ENCODE measurements at regions not wholly inside any gene's neighbourhood (a gene's known extent, or its start where the extent isn't known, plus 50 kb on each side); places are given as distances from the start of the nearest gene placed in this dataset.

DNA sequence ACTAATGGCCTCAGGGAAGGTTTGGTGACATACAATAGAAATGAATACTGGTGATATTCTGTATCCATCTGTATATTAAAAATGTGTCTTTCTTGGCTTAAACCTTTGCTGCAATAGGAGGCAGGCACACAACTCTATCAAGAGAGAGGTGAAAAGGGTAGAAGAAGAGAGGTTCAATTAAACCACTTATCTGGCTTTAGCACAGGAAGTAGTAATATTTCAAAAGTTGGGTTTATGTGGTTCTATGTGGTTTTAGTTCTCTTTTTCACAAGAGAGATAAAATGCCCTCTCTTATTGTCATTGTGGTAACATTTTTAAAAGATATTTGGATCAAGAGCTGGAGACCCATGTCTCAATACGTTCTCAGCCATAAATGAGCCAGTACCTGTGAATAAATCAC, 146.2 kb upstream of the FNDC3A start:
- Histone ChIP-seq H2AFZ (no peak overlapping the region), H3K27me3 (ENCODE audit: insufficient read depth) (no peaks in the 10 kb centered on the region), H3K4me1 (ENCODE audit: insufficient read depth) (peaks cover 15% of the 10 kb centered on the region), H3K36me3 (ENCODE audit: insufficient read depth) (peaks cover 10% of the 10 kb centered on the region; the same call in 1 of the 2 replicates), H4K20me1 (replicated peaks; ENCODE audit: insufficient read depth) (no peaks in the 10 kb centered on the region), H3K79me2 (replicated peaks; ENCODE audit: insufficient read depth) (no peaks in the 10 kb centered on the region), H3K4me2 (0 out of 2 replicates have a peak overlapping the region, but pooled peaks have one; percentile 15), H3K27ac (ENCODE audit: low read depth) (no peak overlapping the region), H3F3A (replicated peaks; ENCODE audit: low read depth) (no peaks in the 10 kb centered on the region), H3K4me3 (no peak overlapping the region), H3K9me2 (ENCODE audit: insufficient read depth) (peaks cover 3% of the 10 kb centered on the region; the same call in 1 of the 2 replicates)
- ATAC-seq (no peak), DNase-seq (ENCODE audit: low spot score) (no peak)
- H3K9me3 Mint-ChIP-seq, result peaks cover 30% of the 10 kb centered on the region
- peaks cover 17% of the 10 kb centered on the region for H3K36me3 Mint-ChIP-seq (ENCODE audit: low read depth)
- H3K4me3 Mint-ChIP-seq, result no peak overlapping the region
- H3K4me1 Mint-ChIP-seq, result peaks cover 16% of the 10 kb centered on the region
- peaks cover 2% of the 10 kb centered on the region for H3K27me3 Mint-ChIP-seq (ENCODE audit: insufficient read depth, low read depth, poor library complexity)
- no peak overlapping the region for H3K27ac Mint-ChIP-seq
- TF ChIP-seq ETS1 (IDR thresholded peaks at IDR 0.05) (no peak), NANOG (IDR thresholded peaks at IDR 0.05; ENCODE audit: borderline replicate concordance) (no peak), EZH2phosphoT487 (IDR thresholded peaks at IDR 0.05; ENCODE audit: unreplicated experiment) (no peak)

GRCh38 chr13:48831248-48831647, 144.5 kb upstream of the FNDC3A start:
- peaks cover 16% of the 10 kb centered on the region for H3K4me1 Mint-ChIP-seq
- Histone ChIP-seq H3K4me1 (ENCODE audit: insufficient read depth) (peaks cover 15% of the 10 kb centered on the region), H3K9me2 (ENCODE audit: insufficient read depth) (peaks cover 3% of the 10 kb centered on the region; the same call in 1 of the 2 replicates), H3K27ac (ENCODE audit: low read depth) (no peak overlapping the region), H3K4me3 (no peak overlapping the region), H3K4me2 (no peak overlapping the region), H3K36me3 (ENCODE audit: insufficient read depth) (peaks cover 10% of the 10 kb centered on the region; the same call in 1 of the 2 replicates), H4K20me1 (replicated peaks; ENCODE audit: insufficient read depth) (no peaks in the 10 kb centered on the region), H3K79me2 (replicated peaks; ENCODE audit: insufficient read depth) (no peaks in the 10 kb centered on the region), H3F3A (replicated peaks; ENCODE audit: low read depth) (no peaks in the 10 kb centered on the region), H2AFZ (no peak overlapping the region), H3K27me3 (ENCODE audit: insufficient read depth) (no peaks in the 10 kb centered on the region)
- H3K27ac Mint-ChIP-seq, result no peak overlapping the region
- no peak for ATAC-seq
- peaks cover 25% of the 10 kb centered on the region for H3K9me3 Mint-ChIP-seq
- peaks cover 19% of the 10 kb centered on the region for H3K36me3 Mint-ChIP-seq (ENCODE audit: low read depth)
- no peak for DNase-seq (ENCODE audit: low spot score)
- H3K27me3 Mint-ChIP-seq (ENCODE audit: insufficient read depth, low read depth, poor library complexity), result peaks cover 2% of the 10 kb centered on the region
- H3K4me3 Mint-ChIP-seq, result no peak overlapping the region
- TF ChIP-seq ZNF331 (CRISPR knock-in tag; IDR thresholded peaks at IDR 0.05; ENCODE audit: low read depth), result no peak

GRCh38 chr13:48833412-48833811, 142.3 kb upstream of the FNDC3A start:
- no peaks in the 10 kb centered on the region for H3K36me3 ChIP-seq (ENCODE audit: insufficient read depth)
- Mint-ChIP-seq H3K4me1 (peaks cover 17% of the 10 kb centered on the region), H3K9me3 (peaks cover 9% of the 10 kb centered on the region; the same call in 2 of the 3 replicates), H3K27ac (no peak overlapping the region), H3K36me3 (ENCODE audit: low read depth) (peaks cover 4% of the 10 kb centered on the region; the same call in 2 of the 3 replicates), H3K4me3 (no peak overlapping the region), H3K27me3 (ENCODE audit: insufficient read depth, low read depth, poor library complexity) (peaks cover 2% of the 10 kb centered on the region)
- H2AFZ ChIP-seq, result no peak overlapping the region
- no peaks in the 10 kb centered on the region for H4K20me1 ChIP-seq (replicated peaks; ENCODE audit: insufficient read depth)
- no peaks in the 10 kb centered on the region for H3F3A ChIP-seq (replicated peaks; ENCODE audit: low read depth)
- H3K27ac ChIP-seq (ENCODE audit: low read depth), result no peak overlapping the region
- no peaks in the 10 kb centered on the region for H3K9me2 ChIP-seq (ENCODE audit: insufficient read depth)
- no peaks in the 10 kb centered on the region for H3K27me3 ChIP-seq (ENCODE audit: insufficient read depth)
- ATAC-seq (no peak), DNase-seq (ENCODE audit: low spot score) (no peak)
- no peaks in the 10 kb centered on the region for H3K79me2 ChIP-seq (replicated peaks; ENCODE audit: insufficient read depth)
- no peak overlapping the region for H3K4me2 ChIP-seq
- H3K4me1 ChIP-seq (ENCODE audit: insufficient read depth), result peaks cover 13% of the 10 kb centered on the region
- H3K4me3 ChIP-seq, result no peak overlapping the region
- TF ChIP-seq ZNF114 (CRISPR knock-in tag; IDR thresholded peaks at IDR 0.05) (no peak), REST (IDR thresholded peaks at IDR 0.05; ENCODE audit: unreplicated experiment) (no peak), EZH2phosphoT487 (IDR thresholded peaks at IDR 0.05; ENCODE audit: unreplicated experiment) (no peak), ETS1 (IDR thresholded peaks at IDR 0.05) (no peak), ZNF331 (CRISPR knock-in tag; IDR thresholded peaks at IDR 0.05; ENCODE audit: low read depth) (no peak), POLR2AphosphoS5 (IDR thresholded peaks at IDR 0.05; ENCODE audit: low read depth) (no peak), CREB1 (CRISPR knock-in tag; IDR thresholded peaks at IDR 0.05; ENCODE audit: low read depth) (no peak)
